Medulla oblongata (tissue), 1 donor: ENCODE measurements at regions not wholly inside any gene's neighbourhood (a gene's known extent, or its start where the extent isn't known, plus 50 kb on each side); places are given as distances from the start of the nearest gene placed in this dataset.
A peak's percentile ranks its signal among the peaks of the same experiment; 100 is the strongest.

Experiments used
- DNase-seq: peaks from one replicate; pipeline ENCODE4 v3.0.0-alpha.2; 2015; ENCODE audit errors: extremely low spot score

GRCh38 chr4:163871078-163871477 lies 376.6 kb downstream of the TMA16 start:
- DNase-seq = no peak

- DNase-seq = no peak
These were observed 380.8 kb downstream of the TMA16 start for GRCh38 chr4:163875327-163875726.

GRCh38 chr4:163878336-163879121 lies 384.0 kb downstream of the TMA16 start:
- no peak for DNase-seq

GRCh38 chr4:163892417-163892816 lies 397.9 kb downstream of the TMA16 start:
- DNase-seq = no peak

- no peak for DNase-seq
These were observed 401.0 kb downstream of the TMA16 start for GRCh38 chr4:163895378-163896005.

- no peak for DNase-seq
These were observed 406.8 kb downstream of the TMA16 start for GRCh38 chr4:163901319-163901718.

- no peak for DNase-seq
These were observed 407.9 kb downstream of the TMA16 start for GRCh38 chr4:163902417-163902816.

GRCh38 chr4:163911891-163912290 lies 417.4 kb downstream of the TMA16 start:
- DNase-seq = no peak

- peak; percentile 44 for DNase-seq
These were observed 419.1 kb downstream of the TMA16 start for GRCh38 chr4:163913571-163913970.

- DNase-seq = no peak
These were observed 421.4 kb downstream of the TMA16 start for GRCh38 chr4:163915896-163916295.

- DNase-seq = no peak
These were observed 425.9 kb downstream of the TMA16 start for GRCh38 chr4:163920426-163920825.

GRCh38 chr4:163922302-163922701 lies 427.8 kb downstream of the TMA16 start:
- DNase-seq = no peak

- no peak for DNase-seq
These were observed 428.6 kb downstream of the TMA16 start for GRCh38 chr4:163923092-163923491.

- DNase-seq = no peak
These were observed 435.6 kb downstream of the TMA16 start for GRCh38 chr4:163930086-163930485.

GRCh38 chr4:163932504-163932903 lies 438.0 kb downstream of the TMA16 start:
- DNase-seq = no peak

GRCh38 chr4:163939597-163939996 lies 445.1 kb downstream of the TMA16 start:
- no peak for DNase-seq

- DNase-seq = no peak
These were observed 446.9 kb downstream of the TMA16 start for GRCh38 chr4:163941221-163941905.

- DNase-seq = no peak
These were observed 454.5 kb downstream of the TMA16 start for GRCh38 chr4:163948920-163949455.

- DNase-seq = no peak
These were observed 455.6 kb downstream of the TMA16 start for GRCh38 chr4:163949976-163950601.

- DNase-seq = no peak
These were observed 460.8 kb downstream of the TMA16 start for GRCh38 chr4:163955288-163955687.

- DNase-seq = no peak
These were observed 464.3 kb downstream of the TMA16 start for GRCh38 chr4:163958751-163959150.

- no peak for DNase-seq
These were observed 465.4 kb downstream of the TMA16 start for GRCh38 chr4:163959932-163960331.
